Endodermal cell (in vitro differentiated cells): ENCODE measurements at regions not wholly inside any gene's neighbourhood (a gene's known extent, or its start where the extent isn't known, plus 50 kb on each side); places are given as distances from the start of the nearest gene placed in this dataset.

Experiments used
- DNase-seq: peaks from one replicate; pipeline ENCODE4 v3.0.0-alpha.2; 2017
- H3K27ac ChIP-seq: 2 replicates; pipeline ENCODE4 v1.5.1; 2013; ENCODE audit warnings: mild to moderate bottlenecking, low read depth, low read length, moderate library complexity
- H3K27me3 ChIP-seq: 2 replicates; pipeline ENCODE4 v1.6.1; 2013; ENCODE audit warnings: mild to moderate bottlenecking, low read length, moderate library complexity; ENCODE audit not compliant: insufficient read depth, control insufficient read depth, poor library complexity, severe bottlenecking
- H3K36me3 ChIP-seq: 2 replicates; pipeline ENCODE4 v1.7.0; 2013; ENCODE audit warnings: mild to moderate bottlenecking, low read length, moderate library complexity; ENCODE audit not compliant: control insufficient read depth, insufficient read depth
- H3K4me1 ChIP-seq: one replicate; pipeline ENCODE4 v1.7.0; 2013; ENCODE audit warnings: low read length; ENCODE audit not compliant: control insufficient read depth, insufficient read depth
- H3K4me3 ChIP-seq: 2 replicates; pipeline ENCODE4 v1.5.1; 2013; ENCODE audit warnings: mild to moderate bottlenecking, low read length, moderate library complexity
- H3K9ac ChIP-seq: 2 replicates; pipeline ENCODE4 v1.6.1; 2013; ENCODE audit warnings: mild to moderate bottlenecking, low read length, moderate library complexity; ENCODE audit not compliant: poor library complexity, severe bottlenecking; ENCODE audit errors: extremely low read depth
- H3K9me3 ChIP-seq: 2 replicates; pipeline ENCODE4 v1.6.1; 2013; ENCODE audit warnings: mild to moderate bottlenecking, low read length, moderate library complexity; ENCODE audit not compliant: control insufficient read depth
- H3K27ac Mint-ChIP-seq: 2 replicates; pipeline ENCODE4 v1.8.0; 2020; ENCODE audit warnings: mixed read lengths
- H3K27me3 Mint-ChIP-seq: 2 replicates; pipeline ENCODE4 v1.8.0; 2021; ENCODE audit warnings: mild to moderate bottlenecking, mixed read lengths; ENCODE audit not compliant: insufficient read depth
- H3K36me3 Mint-ChIP-seq: 2 replicates; pipeline ENCODE4 v1.8.0; 2020; ENCODE audit warnings: low read depth, mixed read lengths
- H3K4me1 Mint-ChIP-seq: 2 replicates; pipeline ENCODE4 v1.8.0; 2020; ENCODE audit warnings: mixed read lengths
- H3K4me3 Mint-ChIP-seq: 2 replicates; pipeline ENCODE4 v1.8.0; 2020; ENCODE audit warnings: mild to moderate bottlenecking, moderate library complexity, mixed read lengths
- H3K9me3 Mint-ChIP-seq: 2 replicates; pipeline ENCODE4 v1.8.0; 2020; ENCODE audit warnings: mild to moderate bottlenecking, mixed read lengths
- CTCF ChIP-seq: fragments of 200-600 bp; sonication (generic); conservative IDR thresholded peaks from 2 replicates; pipeline ENCODE4 v1.5.0; 2021; ENCODE audit warnings: antibody characterized with exemption, mild to moderate bottlenecking
- WGBS, 2 experiments: methylation state at CpG; one replicate each; pipeline versions ENCODE4 v1.1.5 to v1.1.7; 2013; ENCODE audit warnings: missing lambda C conversion rate in 2 of 2, mixed read lengths in 1 of 2; ENCODE audit not compliant: insufficient coverage in 1 of 2, insufficient read length in 1 of 2; 5-methylcytosine and 5-hydroxymethylcytosine counted together

- Mint-ChIP-seq H3K9me3 (peaks cover 19% of the 10 kb centered on the region), H3K36me3 (peaks cover 3% of the 10 kb centered on the region), H3K4me3 (no peak overlapping the region), H3K27ac (no peak overlapping the region), H3K27me3 (no peaks in the 10 kb centered on the region), H3K4me1 (peaks cover 2% of the 10 kb centered on the region)
- peaks cover 8% of the 10 kb centered on the region for H3K9me3 ChIP-seq
- no peak overlapping the region for H3K9ac ChIP-seq
- 90% methylated on average over 1 of the region's 2 CpGs; no CpG with 5 or more reads in 1 of the 2 experiments for WGBS, 2 experiments
- no peak overlapping the region for H3K4me3 ChIP-seq
- H3K4me1 ChIP-seq, result no peaks in the 10 kb centered on the region
- no peaks in the 10 kb centered on the region for H3K27me3 ChIP-seq
- no peak for TF ChIP-seq CTCF
- no peak overlapping the region for H3K27ac ChIP-seq
- no peaks in the 10 kb centered on the region for H3K36me3 ChIP-seq
- no peak for DNase-seq
Observed at GRCh38 chr12:19755136-19755535, 315.8 kb downstream of the AEBP2 start.

GRCh38 chr12:19757317-19757877 is 318.1 kb downstream of the AEBP2 start:
- 42 to 48% methylated on average over 5 to 7 of the region's 7 CpGs for WGBS, 2 experiments
- no peak for DNase-seq
- TF ChIP-seq CTCF, result peak; percentile 99
- H3K9me3 Mint-ChIP-seq, result peaks cover 14% of the 10 kb centered on the region
- no peaks in the 10 kb centered on the region for H3K4me1 ChIP-seq
- H3K9me3 ChIP-seq, result peaks cover 8% of the 10 kb centered on the region
- no peaks in the 10 kb centered on the region for H3K27me3 Mint-ChIP-seq
- H3K36me3 ChIP-seq, result no peaks in the 10 kb centered on the region
- no peak overlapping the region for H3K9ac ChIP-seq
- peaks cover 2% of the 10 kb centered on the region for H3K4me1 Mint-ChIP-seq
- no peak overlapping the region for H3K4me3 ChIP-seq
- H3K27ac Mint-ChIP-seq, result no peak overlapping the region
- H3K27me3 ChIP-seq, result no peaks in the 10 kb centered on the region
- H3K4me3 Mint-ChIP-seq, result no peak overlapping the region
- H3K27ac ChIP-seq, result no peak overlapping the region
- H3K36me3 Mint-ChIP-seq, result peaks cover 3% of the 10 kb centered on the region

- Mint-ChIP-seq H3K4me3 (no peak overlapping the region), H3K36me3 (no peaks in the 10 kb centered on the region), H3K27me3 (no peaks in the 10 kb centered on the region), H3K4me1 (peaks cover 2% of the 10 kb centered on the region), H3K9me3 (no peaks in the 10 kb centered on the region), H3K27ac (no peak overlapping the region)
- Histone ChIP-seq H3K9ac (no peak overlapping the region), H3K27me3 (no peaks in the 10 kb centered on the region), H3K4me1 (no peaks in the 10 kb centered on the region), H3K9me3 (no peaks in the 10 kb centered on the region), H3K4me3 (no peak overlapping the region), H3K36me3 (no peaks in the 10 kb centered on the region), H3K27ac (no peak overlapping the region)
- no peak for DNase-seq
- no peak for TF ChIP-seq CTCF
Observed at GRCh38 chr12:19759227-19759626, 319.9 kb downstream of the AEBP2 start.
